MCF 10A (cell line): ENCODE measurements at regions not wholly inside any gene's neighbourhood (a gene's known extent, or its start where the extent isn't known, plus 50 kb on each side); places are given as distances from the start of the nearest gene placed in this dataset.
"Not testable (repeated sequence)": the region's sequence is repeated elsewhere in the genome, so short reads cannot be mapped to it uniquely, and the experiment has no call there.

Experiments used
- BruUV-seq: library from RNA; stranded (reverse); fragments of 400-500 nt; replicated peaks from 2 replicates; lab custom pipeline; 2021; lab: Mats Ljungman, UMichigan
- CTCF ChIA-PET: fragments of 300-600 bp; sonication (Branson Sonifier 250); formaldehyde crosslinking; extraction: SDS; loops from one replicate; lab custom pipeline; 2021; ENCODE audit warnings: antibody characterized with exemption, inconsistent platforms; lab: Yijun Ruan, JAX
- POLR2A ChIA-PET: fragments of 300-600, 350-650 bp; sonication (Branson Sonifier 250); formaldehyde crosslinking; extraction: SDS; loops from one replicate; lab custom pipeline; 2020; ENCODE audit warnings: antibody characterized with exemption, inconsistent platforms; lab: Yijun Ruan, JAX
- DNase-seq: peaks from one replicate; pipeline ENCODE4 v3.0.0-alpha.2; 2018; ENCODE audit not compliant: unreplicated experiment
- H3K27ac Mint-ChIP-seq: one replicate; pipeline ENCODE4 v1.8.0; 2022; ENCODE audit warnings: mild to moderate bottlenecking, low read depth, mixed read lengths; ENCODE audit not compliant: unreplicated experiment
- H3K27me3 Mint-ChIP-seq: one replicate; pipeline ENCODE4 v1.8.0; 2022; ENCODE audit warnings: mixed read lengths; ENCODE audit not compliant: insufficient read depth, unreplicated experiment
- H3K36me3 Mint-ChIP-seq: one replicate; pipeline ENCODE4 v1.8.0; 2022; ENCODE audit warnings: mild to moderate bottlenecking, moderate library complexity, mixed read lengths; ENCODE audit not compliant: insufficient read depth, unreplicated experiment
- H3K4me1 Mint-ChIP-seq: one replicate; pipeline ENCODE4 v1.8.0; 2022; ENCODE audit warnings: mixed read lengths; ENCODE audit not compliant: insufficient read depth, unreplicated experiment
- H3K4me3 Mint-ChIP-seq: one replicate; pipeline ENCODE4 v1.8.0; 2022; ENCODE audit warnings: mild to moderate bottlenecking, moderate library complexity, mixed read lengths; ENCODE audit not compliant: unreplicated experiment
- H3K9me3 Mint-ChIP-seq: one replicate; pipeline ENCODE4 v1.8.0; 2022; ENCODE audit warnings: mixed read lengths; ENCODE audit not compliant: unreplicated experiment
- CTCF ChIP-seq: fragments of 200-600 bp; IDR thresholded peaks from one replicate; pipeline ENCODE4 v1.8.0; 2022; ENCODE audit warnings: antibody characterized with exemption, mild to moderate bottlenecking; ENCODE audit not compliant: unreplicated experiment
- intact Hi-C: fragments of 100-400 bp; cut with micrococcal nuclease; formaldehyde crosslinking; loops from 2 replicates; pipeline ENCODE4 v1.14.1; 2022

- H3K27me3 Mint-ChIP-seq, H3K4me1 Mint-ChIP-seq, POLR2A ChIA-PET, H3K27ac Mint-ChIP-seq, H3K4me3 Mint-ChIP-seq, H3K9me3 Mint-ChIP-seq, H3K36me3 Mint-ChIP-seq, BruUV-seq, CTCF ChIA-PET, intact Hi-C loops, DNase-seq: not testable (repeated sequence)
Observed at GRCh38 chr4:27075603-27076002, 215.0 kb downstream of the STIM2 start.

- no TSS peak for BruUV-seq
- ChIA-PET CTCF (interaction anchor here (0.6 to 0.8 kb wide), 2 partner anchors 30 to 110 kb away, joined by 3 read pairs; no protein-coding TSS in a partner anchor), POLR2A (no interaction called here)
- no peak overlapping the region for H3K4me3 Mint-ChIP-seq
- H3K9me3 Mint-ChIP-seq = no peaks in the 10 kb centered on the region
- H3K36me3 Mint-ChIP-seq = no peaks in the 10 kb centered on the region
- DNase-seq = no peak
- intact Hi-C loops = no loop called here
- H3K27ac Mint-ChIP-seq = no peak overlapping the region
- TF ChIP-seq CTCF = no peak
- H3K4me1 Mint-ChIP-seq = no peaks in the 10 kb centered on the region
- H3K27me3 Mint-ChIP-seq = peaks cover 9% of the 10 kb centered on the region
Observed at GRCh38 chr4:27078934-27079455, 218.4 kb downstream of the STIM2 start.

- no TSS peak for BruUV-seq
- ChIA-PET POLR2A (no interaction called here), CTCF (interaction anchor here (0.6 kb wide), 1 partner anchor 274 kb away, joined by 3 read pairs; no protein-coding TSS in a partner anchor)
- no peak for TF ChIP-seq CTCF
- Mint-ChIP-seq H3K27ac (no peak overlapping the region), H3K4me1 (no peaks in the 10 kb centered on the region), H3K4me3 (no peak overlapping the region), H3K36me3 (no peaks in the 10 kb centered on the region), H3K27me3 (peaks cover 11% of the 10 kb centered on the region), H3K9me3 (no peaks in the 10 kb centered on the region)
- intact Hi-C loops = no loop called here
- no peak for DNase-seq
Observed at GRCh38 chr4:27081675-27082586, 221.3 kb downstream of the STIM2 start.

GRCh38 chr4:27082776-27083175 lies 222.1 kb downstream of the STIM2 start:
- Mint-ChIP-seq H3K36me3 (no peaks in the 10 kb centered on the region), H3K27ac (no peak overlapping the region), H3K4me1 (no peaks in the 10 kb centered on the region), H3K27me3 (peaks cover 11% of the 10 kb centered on the region), H3K9me3 (no peaks in the 10 kb centered on the region), H3K4me3 (no peak overlapping the region)
- POLR2A ChIA-PET = no interaction called here
- intact Hi-C loops = no loop called here
- CTCF ChIA-PET = no interaction called here
- no peak for TF ChIP-seq CTCF
- no TSS peak for BruUV-seq
- no peak for DNase-seq
